ENCODE measurements at regions not wholly inside any gene's neighbourhood (a gene's known extent, or its start where the extent isn't known, plus 50 kb on each side); places are given as distances from the start of the nearest gene placed in this dataset.

GRCh38 chr4:30920043-30920442 lies 199.9 kb downstream of the PCDH7 start:
- no peaks in the 10 kb centered on the region for H3K36me3 Mint-ChIP-seq

GRCh38 chr4:30922625-30923024 lies 202.5 kb downstream of the PCDH7 start:
- Mint-ChIP-seq H3K4me3 (no peak overlapping the region), H3K9me3 (peaks cover 0 to 12% (median 2%) of the 10 kb centered on the region in 8 donors), H3K27ac (no peak overlapping the region), H3K27me3 (no peaks in the 10 kb centered on the region), H3K4me1 (no peaks in the 10 kb centered on the region), H3K36me3 (no peaks in the 10 kb centered on the region)
- Histone ChIP-seq H3K9me3 (ENCODE audit: control insufficient read depth in 1 of 2, low read length in 2 of 2) (no peaks in the 10 kb centered on the region), H3K4me3 (ENCODE audit: low read length in 2 of 2) (no peak overlapping the region), H3K27me3 (ENCODE audit: insufficient read depth, low read length) (no peaks in the 10 kb centered on the region), H3K4me1 (ENCODE audit: insufficient read depth, low read length) (no peaks in the 10 kb centered on the region), H3K36me3 (ENCODE audit: insufficient read depth, low read length) (no peaks in the 10 kb centered on the region), H3K27ac (ENCODE audit: low read depth, low read length) (no peak overlapping the region)
- DNase-seq: no peak
- ChIA-PET CTCF (ENCODE audit: partially characterized antibody) (no interaction called here), POLR2A (ENCODE audit: partially characterized antibody) (no interaction called here)
- intact Hi-C loops (cut with micrococcal nuclease): no loop called here

More at GRCh38 chr4:30920043-30920442, 199.9 kb downstream of the PCDH7 start:
- Mint-ChIP-seq H3K4me1 (no peaks in the 10 kb centered on the region), H3K27me3 (no peaks in the 10 kb centered on the region), H3K9me3 (peaks cover 0 to 8% (median 4%) of the 10 kb centered on the region in 8 donors), H3K27ac (no peak overlapping the region), H3K4me3 (no peak overlapping the region)
- Histone ChIP-seq H3K9me3 (ENCODE audit: control insufficient read depth in 1 of 2, low read length in 2 of 2) (no peaks in the 10 kb centered on the region), H3K4me1 (ENCODE audit: insufficient read depth, low read length) (no peaks in the 10 kb centered on the region), H3K36me3 (ENCODE audit: insufficient read depth, low read length) (no peaks in the 10 kb centered on the region), H3K27me3 (ENCODE audit: insufficient read depth, low read length) (no peaks in the 10 kb centered on the region), H3K4me3 (ENCODE audit: low read length in 2 of 2) (no peak overlapping the region), H3K27ac (ENCODE audit: low read depth, low read length) (no peak overlapping the region)
- no peak for DNase-seq
- CTCF ChIA-PET (ENCODE audit: partially characterized antibody): no interaction called here
- POLR2A ChIA-PET (ENCODE audit: partially characterized antibody): no interaction called here
- intact Hi-C loops (cut with micrococcal nuclease): no loop called here

GRCh38 chr4:30924495-30924894 lies 204.3 kb downstream of the PCDH7 start:
- DNase-seq: no peak
- no peak overlapping the region for H3K27ac Mint-ChIP-seq

GRCh38 chr4:30929649-30930048 lies 209.5 kb downstream of the PCDH7 start:
- H3K9me3 Mint-ChIP-seq: peaks cover 0 to 21% (median 10%) of the 10 kb centered on the region in 8 donors
- ChIA-PET POLR2A (ENCODE audit: partially characterized antibody) (no interaction called here), CTCF (ENCODE audit: partially characterized antibody) (no interaction called here)

More at GRCh38 chr4:30924495-30924894, 204.3 kb downstream of the PCDH7 start:
- POLR2A ChIA-PET (ENCODE audit: partially characterized antibody): no interaction called here
- CTCF ChIA-PET (ENCODE audit: partially characterized antibody): no interaction called here
- no peaks in the 10 kb centered on the region for H3K27me3 Mint-ChIP-seq
- Histone ChIP-seq H3K9me3 (ENCODE audit: control insufficient read depth in 1 of 2, low read length in 2 of 2) (no peaks in the 10 kb centered on the region), H3K36me3 (ENCODE audit: insufficient read depth, low read length) (no peaks in the 10 kb centered on the region), H3K4me1 (ENCODE audit: insufficient read depth, low read length) (no peaks in the 10 kb centered on the region), H3K27ac (ENCODE audit: low read depth, low read length) (no peak overlapping the region), H3K27me3 (ENCODE audit: insufficient read depth, low read length) (no peaks in the 10 kb centered on the region), H3K4me3 (ENCODE audit: low read length in 2 of 2) (no peak overlapping the region)
- no peaks in the 10 kb centered on the region for H3K4me1 Mint-ChIP-seq
- peaks cover 0 to 9% (median 2%) of the 10 kb centered on the region in 8 donors for H3K9me3 Mint-ChIP-seq
- no peak overlapping the region for H3K4me3 Mint-ChIP-seq
- intact Hi-C loops (cut with micrococcal nuclease): no loop called here
- no peaks in the 10 kb centered on the region for H3K36me3 Mint-ChIP-seq

GRCh38 chr4:30930276-30930675 lies 210.1 kb downstream of the PCDH7 start:
- Mint-ChIP-seq H3K9me3 (peaks cover 0 to 21% (median 8%) of the 10 kb centered on the region in 8 donors), H3K27ac (no peak overlapping the region), H3K27me3 (no peaks in the 10 kb centered on the region), H3K4me3 (no peak overlapping the region), H3K36me3 (no peaks in the 10 kb centered on the region), H3K4me1 (no peaks in the 10 kb centered on the region)
- POLR2A ChIA-PET (ENCODE audit: partially characterized antibody): no interaction called here
- H3K4me1 ChIP-seq (ENCODE audit: insufficient read depth, low read length): no peaks in the 10 kb centered on the region
- no peaks in the 10 kb centered on the region for H3K9me3 ChIP-seq (ENCODE audit: control insufficient read depth in 1 of 2, low read length in 2 of 2)
- DNase-seq: no peak
- no peak overlapping the region for H3K27ac ChIP-seq (ENCODE audit: low read depth, low read length)
- H3K4me3 ChIP-seq (ENCODE audit: low read length in 2 of 2): no peak overlapping the region
- H3K27me3 ChIP-seq (ENCODE audit: insufficient read depth, low read length): no peaks in the 10 kb centered on the region
- CTCF ChIA-PET (ENCODE audit: partially characterized antibody): no interaction called here
- intact Hi-C loops (cut with micrococcal nuclease): no loop called here
- H3K36me3 ChIP-seq (ENCODE audit: insufficient read depth, low read length): no peaks in the 10 kb centered on the region

More at GRCh38 chr4:30929649-30930048, 209.5 kb downstream of the PCDH7 start:
- Mint-ChIP-seq H3K4me3 (no peak overlapping the region), H3K4me1 (no peaks in the 10 kb centered on the region), H3K27ac (no peak overlapping the region), H3K27me3 (no peaks in the 10 kb centered on the region), H3K36me3 (no peaks in the 10 kb centered on the region)
- Histone ChIP-seq H3K27me3 (ENCODE audit: insufficient read depth, low read length) (no peaks in the 10 kb centered on the region), H3K4me1 (ENCODE audit: insufficient read depth, low read length) (no peaks in the 10 kb centered on the region), H3K36me3 (ENCODE audit: insufficient read depth, low read length) (no peaks in the 10 kb centered on the region), H3K4me3 (ENCODE audit: low read length in 2 of 2) (no peak overlapping the region), H3K9me3 (ENCODE audit: control insufficient read depth in 1 of 2, low read length in 2 of 2) (no peaks in the 10 kb centered on the region), H3K27ac (ENCODE audit: low read depth, low read length) (no peak overlapping the region)
- intact Hi-C loops (cut with micrococcal nuclease): no loop called here
- DNase-seq: no peak

- no peak for DNase-seq
- H3K4me1 ChIP-seq (ENCODE audit: insufficient read depth, low read length): no peaks in the 10 kb centered on the region
- no peak overlapping the region for H3K27ac Mint-ChIP-seq
- H3K27me3 Mint-ChIP-seq: no peaks in the 10 kb centered on the region
- H3K9me3 Mint-ChIP-seq: peaks cover 2 to 21% (median 6%) of the 10 kb centered on the region in 8 donors
- H3K27ac ChIP-seq (ENCODE audit: low read depth, low read length): no peak overlapping the region
- ChIA-PET POLR2A (ENCODE audit: partially characterized antibody) (no interaction called here), CTCF (ENCODE audit: partially characterized antibody) (no interaction called here)
- H3K4me3 Mint-ChIP-seq: no peak overlapping the region
- no peaks in the 10 kb centered on the region for H3K36me3 Mint-ChIP-seq
- no peak overlapping the region for H3K4me3 ChIP-seq (ENCODE audit: low read length in 2 of 2)
- H3K4me1 Mint-ChIP-seq: no peaks in the 10 kb centered on the region
- H3K9me3 ChIP-seq (ENCODE audit: control insufficient read depth in 1 of 2, low read length in 2 of 2): no peaks in the 10 kb centered on the region
- intact Hi-C loops (cut with micrococcal nuclease): no loop called here
- H3K36me3 ChIP-seq (ENCODE audit: insufficient read depth, low read length): no peaks in the 10 kb centered on the region
- no peaks in the 10 kb centered on the region for H3K27me3 ChIP-seq (ENCODE audit: insufficient read depth, low read length)
These were observed 212.4 kb downstream of the PCDH7 start for GRCh38 chr4:30932581-30932980.

GRCh38 chr4:30939069-30939468 lies 218.9 kb downstream of the PCDH7 start:
- H3K27me3 Mint-ChIP-seq: no peaks in the 10 kb centered on the region
- Histone ChIP-seq H3K4me3 (ENCODE audit: low read length in 2 of 2) (no peak overlapping the region), H3K4me1 (ENCODE audit: insufficient read depth, low read length) (no peaks in the 10 kb centered on the region), H3K27ac (ENCODE audit: low read depth, low read length) (no peak overlapping the region), H3K9me3 (ENCODE audit: control insufficient read depth in 1 of 2, low read length in 2 of 2) (no peaks in the 10 kb centered on the region), H3K27me3 (ENCODE audit: insufficient read depth, low read length) (no peaks in the 10 kb centered on the region), H3K36me3 (ENCODE audit: insufficient read depth, low read length) (no peaks in the 10 kb centered on the region)
- no peak overlapping the region for H3K4me3 Mint-ChIP-seq
- H3K9me3 Mint-ChIP-seq: peaks cover 0 to 11% (median 3%) of the 10 kb centered on the region in 8 donors
- no peaks in the 10 kb centered on the region for H3K36me3 Mint-ChIP-seq
- DNase-seq: no peak
- ChIA-PET CTCF (ENCODE audit: partially characterized antibody) (no interaction called here), POLR2A (ENCODE audit: partially characterized antibody) (no interaction called here)
- H3K27ac Mint-ChIP-seq: no peak overlapping the region
- H3K4me1 Mint-ChIP-seq: no peaks in the 10 kb centered on the region
- intact Hi-C loops (cut with micrococcal nuclease): no loop called here

- Mint-ChIP-seq H3K27me3 (no peaks in the 10 kb centered on the region), H3K4me1 (no peaks in the 10 kb centered on the region), H3K36me3 (no peaks in the 10 kb centered on the region), H3K4me3 (no peak overlapping the region), H3K27ac (no peak overlapping the region), H3K9me3 (peaks cover 0 to 10% (median 2%) of the 10 kb centered on the region in 8 donors)
- ChIA-PET POLR2A (ENCODE audit: partially characterized antibody) (no interaction called here), CTCF (ENCODE audit: partially characterized antibody) (no interaction called here)
- no peak for DNase-seq
- no peaks in the 10 kb centered on the region for H3K27me3 ChIP-seq (ENCODE audit: insufficient read depth, low read length)
- intact Hi-C loops (cut with micrococcal nuclease): no loop called here
- H3K9me3 ChIP-seq (ENCODE audit: control insufficient read depth in 1 of 2, low read length in 2 of 2): no peaks in the 10 kb centered on the region
- no peaks in the 10 kb centered on the region for H3K36me3 ChIP-seq (ENCODE audit: insufficient read depth, low read length)
- H3K27ac ChIP-seq (ENCODE audit: low read depth, low read length): no peak overlapping the region
- H3K4me1 ChIP-seq (ENCODE audit: insufficient read depth, low read length): no peaks in the 10 kb centered on the region
- no peak overlapping the region for H3K4me3 ChIP-seq (ENCODE audit: low read length in 2 of 2)
These were observed 219.5 kb downstream of the PCDH7 start for GRCh38 chr4:30939684-30940083.
